GM21381 (cell line): ENCODE measurements at regions not wholly inside any gene's neighbourhood (a gene's known extent, or its start where the extent isn't known, plus 50 kb on each side); places are given as distances from the start of the nearest gene placed in this dataset.

ENCODE experiments used
- ATAC-seq: cut with Tn5 transposase; IDR thresholded peaks from one replicate; pipeline ENCODE4 v1.9.1; 2021; ENCODE audit warnings: mild to moderate bottlenecking, moderate library complexity; ENCODE audit not compliant: unreplicated experiment

- ATAC-seq = no peak
Observed at GRCh38 chr5:2658881-2659470, 92.5 kb downstream of the IRX2 start.

- ATAC-seq = no peak
Observed at GRCh38 chr5:2658447-2658846, 93.0 kb downstream of the IRX2 start.

- ATAC-seq = no peak
Observed at GRCh38 chr5:2657151-2657550, 94.3 kb downstream of the IRX2 start.

GRCh38 chr5:2656206-2656605, 95.3 kb downstream of the IRX2 start:
- no peak for ATAC-seq

GRCh38 chr5:2653991-2654390, 97.5 kb downstream of the IRX2 start:
- ATAC-seq = no peak

- ATAC-seq = no peak
Observed at GRCh38 chr5:2651116-2651515, 100.4 kb downstream of the IRX2 start.

GRCh38 chr5:2642684-2643345, 108.7 kb downstream of the IRX2 start:
- ATAC-seq = no peak

- no peak for ATAC-seq
Observed at GRCh38 chr5:2640717-2641116, 110.8 kb downstream of the IRX2 start.

GRCh38 chr5:2639425-2639824, 112.1 kb downstream of the IRX2 start:
- no peak for ATAC-seq

- no peak for ATAC-seq
Observed at GRCh38 chr5:2634399-2635176, 116.9 kb downstream of the IRX2 start.

GRCh38 chr5:2633992-2634391, 117.5 kb downstream of the IRX2 start:
- no peak for ATAC-seq

- ATAC-seq = no peak
Observed at GRCh38 chr5:2631758-2632157, 119.7 kb downstream of the IRX2 start.

GRCh38 chr5:2629045-2629444, 122.4 kb downstream of the IRX2 start:
- ATAC-seq = no peak

- ATAC-seq = no peak
Observed at GRCh38 chr5:2627867-2628266, 123.6 kb downstream of the IRX2 start.

GRCh38 chr5:2626572-2626971, 124.9 kb downstream of the IRX2 start:
- ATAC-seq = no peak

GRCh38 chr5:2622866-2623265, 128.6 kb downstream of the IRX2 start:
- ATAC-seq = no peak

GRCh38 chr5:2621631-2622030, 129.8 kb downstream of the IRX2 start:
- ATAC-seq = no peak

GRCh38 chr5:2619216-2619615, 132.3 kb downstream of the IRX2 start:
- no peak for ATAC-seq

- ATAC-seq = no peak
Observed at GRCh38 chr5:2617461-2617860, 134.0 kb downstream of the IRX2 start.

GRCh38 chr5:2615917-2616316, 135.6 kb downstream of the IRX2 start:
- ATAC-seq = no peak

GRCh38 chr5:2614571-2614970, 136.9 kb downstream of the IRX2 start:
- no peak for ATAC-seq

GRCh38 chr5:2611659-2612058, 139.8 kb downstream of the IRX2 start:
- ATAC-seq = no peak
